Colonic mucosa (tissue), 4 donors: ENCODE measurements at regions not wholly inside any gene's neighbourhood (a gene's known extent, or its start where the extent isn't known, plus 50 kb on each side); places are given as distances from the start of the nearest gene placed in this dataset.

Experiments used
- DNase-seq: peaks from one replicate; pipeline ENCODE4 v3.0.0-alpha.2; 2020
- H3K27ac ChIP-seq: fragments of 200-600 bp; one replicate; pipeline ENCODE4 v1.8.0; 2021
- H3K27me3 ChIP-seq: fragments of 200-600 bp; one replicate; pipeline ENCODE4 v1.8.0; 2021
- H3K36me3 ChIP-seq: fragments of 200-600 bp; one replicate; pipeline ENCODE4 v1.8.0; 2021
- H3K4me1 ChIP-seq: fragments of 200-600 bp; one replicate; pipeline ENCODE4 v1.8.0; 2021; ENCODE audit warnings: mild to moderate bottlenecking
- H3K4me3 ChIP-seq: fragments of 200-600 bp; one replicate; pipeline ENCODE4 v1.8.0; 2021
- H3K9ac ChIP-seq, 2 donors: one replicate each; pipeline ENCODE4 v1.7.0; 2013; ENCODE audit warnings: control low read depth in 2 of 2, low read depth in 2 of 2, low read length in 2 of 2
- H3K9me3 ChIP-seq: fragments of 200-600 bp; one replicate; pipeline ENCODE4 v1.8.0; 2021
- intact Hi-C: fragments of 100-400 bp; cut with DNase I; formaldehyde crosslinking; loops from one replicate; pipeline ENCODE4 v1.14.1; 2022
- TF ChIP-seq, protein P1 (sequence below): fragments of 200-600 bp; IDR thresholded peaks from one replicate; pipeline ENCODE4 v1.8.0; 2022; ENCODE audit warnings: antibody characterized with exemption, mild to moderate bottlenecking
- donor health status: healthy.
- donor health status: DM: no; HTN: no; CAD: no.
- donor health status: DM: no; HTN: no; CAD: no.

DNA sequence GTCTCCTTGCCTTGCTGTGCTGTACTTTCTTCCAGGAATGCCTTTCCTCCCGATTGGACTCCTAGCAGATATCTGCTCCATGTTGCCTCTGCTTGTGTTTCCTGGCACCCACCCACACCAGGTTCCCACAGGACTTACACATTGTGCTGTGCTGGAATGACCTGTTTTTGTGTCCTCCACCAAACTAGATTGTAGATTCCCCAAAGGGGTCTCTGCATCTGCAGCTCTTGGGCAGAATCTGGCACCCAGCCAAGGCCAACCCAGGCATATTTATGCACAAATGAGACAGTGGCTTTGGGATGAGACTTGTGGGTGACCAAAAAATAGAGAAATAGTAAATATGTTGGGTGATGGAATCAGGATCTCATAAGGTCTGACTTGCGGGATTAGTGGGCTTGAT, 278.2 kb downstream of the RRAGC start:
- Histone ChIP-seq H3K27ac (no peak overlapping the region), H3K9me3 (no peaks in the 10 kb centered on the region), H3K36me3 (no peaks in the 10 kb centered on the region), H3K27me3 (peaks cover 23% of the 10 kb centered on the region), H3K9ac (no peak overlapping the region), H3K4me1 (no peaks in the 10 kb centered on the region), H3K4me3 (no peak overlapping the region)
- TF ChIP-seq, protein P1, sequence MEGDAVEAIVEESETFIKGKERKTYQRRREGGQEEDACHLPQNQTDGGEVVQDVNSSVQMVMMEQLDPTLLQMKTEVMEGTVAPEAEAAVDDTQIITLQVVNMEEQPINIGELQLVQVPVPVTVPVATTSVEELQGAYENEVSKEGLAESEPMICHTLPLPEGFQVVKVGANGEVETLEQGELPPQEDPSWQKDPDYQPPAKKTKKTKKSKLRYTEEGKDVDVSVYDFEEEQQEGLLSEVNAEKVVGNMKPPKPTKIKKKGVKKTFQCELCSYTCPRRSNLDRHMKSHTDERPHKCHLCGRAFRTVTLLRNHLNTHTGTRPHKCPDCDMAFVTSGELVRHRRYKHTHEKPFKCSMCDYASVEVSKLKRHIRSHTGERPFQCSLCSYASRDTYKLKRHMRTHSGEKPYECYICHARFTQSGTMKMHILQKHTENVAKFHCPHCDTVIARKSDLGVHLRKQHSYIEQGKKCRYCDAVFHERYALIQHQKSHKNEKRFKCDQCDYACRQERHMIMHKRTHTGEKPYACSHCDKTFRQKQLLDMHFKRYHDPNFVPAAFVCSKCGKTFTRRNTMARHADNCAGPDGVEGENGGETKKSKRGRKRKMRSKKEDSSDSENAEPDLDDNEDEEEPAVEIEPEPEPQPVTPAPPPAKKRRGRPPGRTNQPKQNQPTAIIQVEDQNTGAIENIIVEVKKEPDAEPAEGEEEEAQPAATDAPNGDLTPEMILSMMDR, result no peak
- intact Hi-C loops, result no loop called here
- no peak for DNase-seq

DNA sequence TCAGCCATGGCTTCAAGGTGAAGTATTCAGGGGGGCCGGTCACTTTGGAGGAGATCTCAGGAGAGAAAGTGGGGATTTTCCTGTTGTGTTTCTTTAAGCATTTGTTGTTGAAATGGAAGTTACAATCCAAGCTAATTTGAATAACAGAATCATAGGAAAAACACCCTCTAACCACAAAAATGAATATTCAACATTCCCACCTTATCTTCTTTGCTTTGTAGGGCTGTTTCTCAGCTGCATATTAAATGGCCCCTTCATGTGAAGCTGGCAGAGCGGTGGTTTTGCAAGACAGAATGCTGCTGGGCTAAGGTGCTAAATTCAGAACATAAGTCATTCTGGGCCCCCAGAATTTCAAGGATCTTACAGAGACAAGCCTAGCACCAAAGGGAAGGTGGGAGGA, 279.0 kb downstream of the RRAGC start:
- H3K27ac ChIP-seq, result no peak overlapping the region
- H3K27me3 ChIP-seq, result peaks cover 23% of the 10 kb centered on the region
- H3K9me3 ChIP-seq, result no peaks in the 10 kb centered on the region
- DNase-seq, result no peak
- no peaks in the 10 kb centered on the region for H3K36me3 ChIP-seq
- no peak overlapping the region for H3K9ac ChIP-seq
- intact Hi-C loops, result no loop called here
- H3K4me3 ChIP-seq, result no peak overlapping the region
- TF ChIP-seq, protein P1, result no peak
- H3K4me1 ChIP-seq, result no peaks in the 10 kb centered on the region

- TF ChIP-seq, protein P1, result no peak
- intact Hi-C loops, result no loop called here
- Histone ChIP-seq H3K4me3 (no peak overlapping the region), H3K4me1 (no peaks in the 10 kb centered on the region), H3K36me3 (no peaks in the 10 kb centered on the region), H3K27me3 (peaks cover 23% of the 10 kb centered on the region), H3K27ac (no peak overlapping the region), H3K9me3 (no peaks in the 10 kb centered on the region), H3K9ac (no peak overlapping the region)
- DNase-seq, result no peak
Measured at GRCh38 chr1:38579056-38579455, 280.5 kb downstream of the RRAGC start.

DNA sequence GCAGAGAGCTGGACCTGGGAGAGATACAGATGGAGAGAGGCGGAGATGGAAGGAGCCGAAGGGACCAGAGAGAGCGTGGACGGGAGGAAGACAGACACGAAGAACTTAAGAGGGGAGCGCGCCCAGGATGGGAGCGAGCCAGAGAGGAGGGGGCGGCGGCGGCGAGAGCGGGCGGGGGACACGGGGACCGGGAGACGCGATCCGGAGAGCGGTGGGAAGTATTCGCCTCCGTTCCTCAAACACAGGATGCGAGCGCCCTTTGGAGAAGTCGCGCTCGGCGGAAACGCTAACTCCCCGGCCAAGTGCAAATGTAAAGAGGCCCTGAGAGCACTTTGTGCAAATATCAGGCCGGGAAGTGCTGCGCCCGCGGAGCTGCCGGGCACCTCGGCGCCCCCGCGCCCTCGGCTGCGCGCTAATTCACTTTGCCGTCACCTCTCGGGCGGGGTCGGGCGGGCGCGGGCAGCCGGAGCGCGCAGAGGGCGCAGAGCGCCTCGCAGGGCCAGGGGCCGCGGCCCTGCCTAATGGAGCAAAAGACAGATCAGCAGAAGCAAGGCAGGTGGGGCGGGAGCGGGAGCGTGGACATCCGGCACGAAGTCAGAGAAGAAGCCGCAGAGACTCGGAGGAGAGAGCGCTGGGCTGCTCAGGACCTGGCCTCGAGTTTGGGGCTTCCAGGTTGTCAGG, 281.2 kb downstream of the RRAGC start:
- intact Hi-C loops, result no loop called here
- Histone ChIP-seq H3K4me3 (no peak overlapping the region), H3K9ac (no peak overlapping the region), H3K27ac (no peak overlapping the region), H3K4me1 (no peaks in the 10 kb centered on the region), H3K9me3 (no peaks in the 10 kb centered on the region), H3K36me3 (no peaks in the 10 kb centered on the region), H3K27me3 (peaks cover 23% of the 10 kb centered on the region)
- DNase-seq, result no peak
- TF ChIP-seq, protein P1, result no peak

DNA sequence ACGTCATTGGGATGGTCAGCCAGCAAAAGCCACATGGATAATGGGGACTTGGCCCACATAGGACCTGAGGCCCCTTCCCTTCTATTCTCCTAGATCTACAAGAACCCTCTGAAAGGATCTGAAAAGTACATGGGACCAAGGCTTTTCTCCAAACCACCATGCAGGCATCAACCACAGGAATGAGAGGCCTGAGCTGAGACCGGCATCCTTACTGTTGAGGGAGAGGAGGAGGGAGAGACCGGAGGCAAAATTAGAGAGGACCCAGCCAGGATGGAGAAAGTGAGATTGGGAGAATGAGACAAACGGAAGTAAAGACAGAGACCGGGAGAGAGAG, 281.7 kb downstream of the RRAGC start:
- Histone ChIP-seq H3K27me3 (peaks cover 23% of the 10 kb centered on the region), H3K36me3 (no peaks in the 10 kb centered on the region), H3K9me3 (no peaks in the 10 kb centered on the region), H3K9ac (no peak overlapping the region), H3K4me3 (no peak overlapping the region), H3K4me1 (no peaks in the 10 kb centered on the region), H3K27ac (no peak overlapping the region)
- intact Hi-C loops, result no loop called here
- TF ChIP-seq, protein P1, result no peak
- DNase-seq, result no peak
